IMR-90 (cell line): ENCODE measurements at regions not wholly inside any gene's neighbourhood (a gene's known extent, or its start where the extent isn't known, plus 50 kb on each side); places are given as distances from the start of the nearest gene placed in this dataset.

Experiments
- ATAC-seq: fragments of 200-7000 bp; cut with Tn5 transposase; 2 replicates; pipeline ENCODE4 v1.9.1; 2020; ENCODE audit warnings: low read depth, mild to moderate bottlenecking, moderate library complexity
- BruUV-seq: library from RNA; stranded (reverse); fragments of 400-500 nt; replicated peaks from 2 replicates; lab custom pipeline; 2021; lab: Mats Ljungman, UMichigan
- CTCF ChIA-PET: fragments of 300-600 bp; formaldehyde crosslinking; extraction: SDS; loops from one replicate; lab custom pipeline; 2021; ENCODE audit warnings: antibody characterized with exemption; lab: Yijun Ruan, JAX
- POLR2A ChIA-PET: fragments of 300-600 bp; sonication (Branson Sonifier 250); formaldehyde crosslinking; loops from one replicate; lab custom pipeline; 2022; ENCODE audit warnings: antibody characterized with exemption; ENCODE audit not compliant: unreplicated experiment; lab: Charles Lee
- DNase-seq: peaks from one replicate; pipeline ENCODE4 v3.0.0; 2013
- H2AFZ ChIP-seq: replicated peaks from 2 replicates; pipeline ENCODE3; 2013; ENCODE audit warnings: low read length, mild to moderate bottlenecking; ENCODE audit not compliant: poor library complexity
- H2AK5ac ChIP-seq: 2 replicates; pipeline ENCODE4 v1.6.1; 2013; ENCODE audit warnings: low read depth, low read length, inconsistent platforms
- H2AK9ac ChIP-seq: replicated peaks from 2 replicates; pipeline ENCODE3; 2013; ENCODE audit warnings: mild to moderate bottlenecking, low read depth, low read length, moderate library complexity; ENCODE audit not compliant: poor library complexity
- H2BK120ac ChIP-seq: 2 replicates; pipeline ENCODE4 v1.6.1; 2013; ENCODE audit warnings: low read depth, low read length, inconsistent platforms
- H2BK15ac ChIP-seq: 3 replicates; pipeline ENCODE4 v1.6.1; 2013; ENCODE audit warnings: low read depth, low read length, inconsistent platforms
- H2BK20ac ChIP-seq: 2 replicates; pipeline ENCODE4 v1.6.1; 2013; ENCODE audit warnings: low read depth, mild to moderate bottlenecking, inconsistent platforms, low read length, moderate library complexity
- H2BK5ac ChIP-seq: 2 replicates; pipeline ENCODE4 v1.6.1; 2013; ENCODE audit warnings: mild to moderate bottlenecking, low read depth, low read length, inconsistent platforms; ENCODE audit not compliant: poor library complexity, severe bottlenecking
- H3K14ac ChIP-seq: replicated peaks from 2 replicates; pipeline ENCODE4 v1.6.1; 2013; ENCODE audit warnings: low read depth, low read length, inconsistent platforms
- H3K18ac ChIP-seq: 2 replicates; pipeline ENCODE4 v1.6.1; 2013; ENCODE audit warnings: low read depth, low read length, control low read depth
- H3K23ac ChIP-seq: 2 replicates; pipeline ENCODE4 v1.6.1; 2013; ENCODE audit warnings: low read depth, low read length, inconsistent platforms
- H3K27ac ChIP-seq: 2 replicates; pipeline ENCODE4 v1.5.1; 2013; ENCODE audit warnings: mild to moderate bottlenecking, control low read depth, low read length; ENCODE audit not compliant: insufficient read depth
- H3K27me3 ChIP-seq: 2 replicates; pipeline ENCODE4 v1.6.1; 2013; ENCODE audit warnings: low read length; ENCODE audit not compliant: control insufficient read depth, insufficient read depth
- H3K36me3 ChIP-seq: 2 replicates; pipeline ENCODE4 v1.6.1; 2013; ENCODE audit warnings: low read length, mixed read lengths; ENCODE audit not compliant: control insufficient read depth, insufficient read depth
- H3K4ac ChIP-seq: 2 replicates; pipeline ENCODE4 v1.6.1; 2013; ENCODE audit warnings: low read depth, low read length, inconsistent platforms
- H3K4me1 ChIP-seq: 2 replicates; pipeline ENCODE4 v1.6.1; 2013; ENCODE audit warnings: low read length, mixed read lengths; ENCODE audit not compliant: control insufficient read depth, insufficient read depth
- H3K4me2 ChIP-seq: 2 replicates; pipeline ENCODE4 v1.6.1; 2013; ENCODE audit warnings: low read depth, mild to moderate bottlenecking, control low read depth, low read length, moderate library complexity
- H3K4me3 ChIP-seq: 2 replicates; pipeline ENCODE4 v1.5.1; 2013; ENCODE audit warnings: low read depth, mild to moderate bottlenecking, control low read depth, low read length, moderate library complexity; ENCODE audit not compliant: insufficient read depth
- H3K56ac ChIP-seq: 2 replicates; pipeline ENCODE4 v1.6.1; 2013; ENCODE audit warnings: low read length, inconsistent platforms; ENCODE audit not compliant: insufficient read depth; ENCODE audit errors: extremely low read depth
- H3K79me1 ChIP-seq, 2 experiments: 2 replicates each; pipeline ENCODE4 v1.6.1; 2013; ENCODE audit warnings: low read length in 2 of 2, inconsistent platforms in 1 of 2, low read depth in 1 of 2
- H3K9ac ChIP-seq: 2 replicates; pipeline ENCODE4 v1.6.1; 2013; ENCODE audit warnings: low read depth, low read length, control low read depth
- H3K9me1 ChIP-seq: 2 replicates; pipeline ENCODE4 v1.6.1; 2013; ENCODE audit warnings: low read length, inconsistent platforms; ENCODE audit not compliant: insufficient read depth
- H3K9me3 ChIP-seq: 2 replicates; pipeline ENCODE4 v1.6.1; 2013; ENCODE audit warnings: low read length; ENCODE audit not compliant: control insufficient read depth, insufficient read depth
- H4K20me1 ChIP-seq: 2 replicates; pipeline ENCODE4 v1.6.1; 2013; ENCODE audit warnings: low read length, inconsistent platforms; ENCODE audit not compliant: insufficient read depth
- H4K5ac ChIP-seq: 2 replicates; pipeline ENCODE4 v1.6.1; 2013; ENCODE audit warnings: mild to moderate bottlenecking, low read depth, low read length, control low read depth
- H4K8ac ChIP-seq, 2 experiments: 2 replicates each; pipeline ENCODE4 v1.6.1; 2013; ENCODE audit warnings: low read depth in 2 of 2, low read length in 2 of 2, control low read depth in 1 of 2, inconsistent platforms in 1 of 2
- H4K91ac ChIP-seq: 2 replicates; pipeline ENCODE4 v1.6.1; 2013; ENCODE audit warnings: low read depth, low read length, inconsistent platforms; ENCODE audit not compliant: insufficient read depth
- BHLHE40 ChIP-seq: fragments of 150-350 bp; IDR thresholded peaks from 2 replicates; pipeline ENCODE4 v1.6.1; 2016; ENCODE audit warnings: mild to moderate bottlenecking, low read depth, low read length
- CEBPB ChIP-seq: IDR thresholded peaks from 2 replicates; pipeline ENCODE4 v1.6.1; 2012; ENCODE audit warnings: low read depth, low read length, improper control_type of control experiment
- MAZ ChIP-seq: IDR thresholded peaks from 2 replicates; pipeline ENCODE4 v1.6.1; 2012; ENCODE audit warnings: low read depth, mild to moderate bottlenecking, low read length, improper control_type of control experiment, moderate library complexity, borderline replicate concordance
- NFE2L2 ChIP-seq: fragments of 150-350 bp; IDR thresholded peaks from 2 replicates; pipeline ENCODE4 v1.6.1; 2016; ENCODE audit warnings: low read depth, mild to moderate bottlenecking, low read length
- POLR2A ChIP-seq: IDR thresholded peaks from 2 replicates; pipeline ENCODE4 v1.6.1; 2012; ENCODE audit warnings: mild to moderate bottlenecking, low read depth, low read length
- RFX5 ChIP-seq: IDR thresholded peaks from 2 replicates; pipeline ENCODE4 v1.8.0; 2012; ENCODE audit warnings: low read depth, mild to moderate bottlenecking, low read length, moderate library complexity
- WGBS, 2 experiments: methylation state at CpG; one replicate each; pipeline versions ENCODE4 v1.1.5 to v1.1.7; 2013; ENCODE audit warnings: missing lambda C conversion rate in 2 of 2; ENCODE audit not compliant: insufficient read length in 1 of 2; ENCODE audit errors: extremely low coverage in 2 of 2; 5-methylcytosine and 5-hydroxymethylcytosine counted together
- dilution Hi-C: fragments of 300-500 bp; cut with HindIII; formaldehyde crosslinking; loops from one replicate; pipeline ENCODE4 v1.14.3; 2018; ENCODE audit warnings: low sequenced_read_pairs; ENCODE audit not compliant: unreplicated experiment
- in situ Hi-C: fragments of 300-500 bp; cut with MboI; formaldehyde crosslinking; loops from 3 replicates; pipeline ENCODE4 v1.14.3; 2019; ENCODE audit warnings: low sequenced_read_pairs, inconsistent platforms, mixed read lengths
- intact Hi-C: fragments of 100-400 bp; cut with micrococcal nuclease; formaldehyde crosslinking; loops from 2 replicates; pipeline ENCODE4 v1.10.0; 2022
- TF ChIP-seq, protein P1 (sequence below): conservative IDR thresholded peaks from 2 replicates; pipeline ENCODE4 v1.5.1; 2012; ENCODE audit warnings: mild to moderate bottlenecking, low read depth, low read length, improper control_type of control experiment
- TF ChIP-seq, protein P2 (sequence below): fragments of 150-350 bp; IDR thresholded peaks from 2 replicates; pipeline ENCODE4 v1.6.1; 2017; ENCODE audit warnings: mild to moderate bottlenecking, antibody characterized with exemption, low read length, low read depth

DNA sequence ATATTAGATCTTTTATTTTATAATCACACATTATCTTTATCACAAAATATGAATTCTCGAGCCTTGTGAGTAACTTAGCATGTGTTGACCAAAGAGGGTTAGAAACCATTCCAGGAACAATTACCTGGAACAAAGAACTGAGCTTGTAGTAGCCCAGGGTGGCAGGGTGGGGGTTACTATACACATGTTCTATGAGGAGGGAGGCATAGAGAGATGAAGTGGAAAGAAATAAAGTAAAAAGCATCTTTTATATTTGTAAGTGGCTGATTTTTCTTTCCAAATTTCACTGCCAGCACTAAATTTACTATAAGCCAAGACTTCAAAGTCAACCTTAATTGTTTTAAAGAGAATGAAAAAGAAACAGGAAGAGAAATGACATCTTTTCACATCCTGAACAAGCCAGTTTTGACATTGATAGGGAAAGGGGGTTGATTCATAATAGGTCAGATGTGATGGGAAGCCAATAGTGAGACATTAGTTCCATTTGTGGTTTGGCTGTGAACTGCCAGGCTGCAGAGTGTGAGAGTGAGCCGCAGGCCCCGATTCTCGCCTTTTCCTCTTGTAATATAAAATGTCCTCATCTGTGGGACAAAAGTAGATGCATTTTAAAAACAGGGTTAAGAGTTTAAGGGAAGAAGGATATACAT is 52.7 kb upstream of the MYB start:
- dilution Hi-C loops, result no loop called here
- no peak for ATAC-seq

More for the DNA sequence above, 52.7 kb upstream of the MYB start:
- ChIA-PET POLR2A (no interaction called here), CTCF (no interaction called here)
- Histone ChIP-seq H3K27me3 (peaks cover 30% of the 10 kb centered on the region), H4K20me1 (no peaks in the 10 kb centered on the region), H2BK15ac (no peak overlapping the region), H3K27ac (no peak overlapping the region), H3K9me3 (no peaks in the 10 kb centered on the region), H4K8ac (no peak overlapping the region), H3K9me1 (no peaks in the 10 kb centered on the region), H3K18ac (no peak overlapping the region), H3K4me2 (no peak overlapping the region), H2AK9ac (no peak overlapping the region), H3K9ac (no peak overlapping the region), H3K4me1 (no peaks in the 10 kb centered on the region), H2AFZ (no peak overlapping the region), H3K36me3 (no peaks in the 10 kb centered on the region), H4K91ac (no peak overlapping the region), H2BK5ac (no peak overlapping the region), H3K79me1 (no peaks in the 10 kb centered on the region), H3K56ac (no peak overlapping the region), H3K4me3 (no peak overlapping the region), H2BK120ac (no peak overlapping the region), H3K14ac (no peak overlapping the region), H2AK5ac (no peak overlapping the region), H3K4ac (no peak overlapping the region), H3K23ac (no peak overlapping the region), H4K5ac (no peak overlapping the region), H2BK20ac (no peak overlapping the region)
- intact Hi-C loops (no loop called here), in situ Hi-C loops (no loop called here)
- TF ChIP-seq BHLHE40, result no peak
- TF ChIP-seq, protein P1, sequence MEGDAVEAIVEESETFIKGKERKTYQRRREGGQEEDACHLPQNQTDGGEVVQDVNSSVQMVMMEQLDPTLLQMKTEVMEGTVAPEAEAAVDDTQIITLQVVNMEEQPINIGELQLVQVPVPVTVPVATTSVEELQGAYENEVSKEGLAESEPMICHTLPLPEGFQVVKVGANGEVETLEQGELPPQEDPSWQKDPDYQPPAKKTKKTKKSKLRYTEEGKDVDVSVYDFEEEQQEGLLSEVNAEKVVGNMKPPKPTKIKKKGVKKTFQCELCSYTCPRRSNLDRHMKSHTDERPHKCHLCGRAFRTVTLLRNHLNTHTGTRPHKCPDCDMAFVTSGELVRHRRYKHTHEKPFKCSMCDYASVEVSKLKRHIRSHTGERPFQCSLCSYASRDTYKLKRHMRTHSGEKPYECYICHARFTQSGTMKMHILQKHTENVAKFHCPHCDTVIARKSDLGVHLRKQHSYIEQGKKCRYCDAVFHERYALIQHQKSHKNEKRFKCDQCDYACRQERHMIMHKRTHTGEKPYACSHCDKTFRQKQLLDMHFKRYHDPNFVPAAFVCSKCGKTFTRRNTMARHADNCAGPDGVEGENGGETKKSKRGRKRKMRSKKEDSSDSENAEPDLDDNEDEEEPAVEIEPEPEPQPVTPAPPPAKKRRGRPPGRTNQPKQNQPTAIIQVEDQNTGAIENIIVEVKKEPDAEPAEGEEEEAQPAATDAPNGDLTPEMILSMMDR, result no peak
- TF ChIP-seq RFX5, result no peak
- TF ChIP-seq CEBPB, result no peak
- TF ChIP-seq, protein P2, sequence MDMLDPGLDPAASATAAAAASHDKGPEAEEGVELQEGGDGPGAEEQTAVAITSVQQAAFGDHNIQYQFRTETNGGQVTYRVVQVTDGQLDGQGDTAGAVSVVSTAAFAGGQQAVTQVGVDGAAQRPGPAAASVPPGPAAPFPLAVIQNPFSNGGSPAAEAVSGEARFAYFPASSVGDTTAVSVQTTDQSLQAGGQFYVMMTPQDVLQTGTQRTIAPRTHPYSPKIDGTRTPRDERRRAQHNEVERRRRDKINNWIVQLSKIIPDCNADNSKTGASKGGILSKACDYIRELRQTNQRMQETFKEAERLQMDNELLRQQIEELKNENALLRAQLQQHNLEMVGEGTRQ, result no peak
- no peak for TF ChIP-seq MAZ
- TF ChIP-seq POLR2A, result no peak
- no peak for TF ChIP-seq NFE2L2
- no CpG with 5 or more reads among the region's 4 CpGs for WGBS, 2 experiments
- no TSS peak for BruUV-seq
- no peak for DNase-seq
